ENCODE measurements at regions not wholly inside any gene's neighbourhood (a gene's known extent, or its start where the extent isn't known, plus 50 kb on each side); places are given as distances from the start of the nearest gene placed in this dataset.

- TF ChIP-seq CTCF (IDR thresholded peaks at IDR 0.05; ENCODE audit: low read depth, low read length) = no peak
- DNase-seq (ENCODE audit: extremely low read depth, low read depth) = no peak
Measured at GRCh38 chr1:164472841-164473240, 86.1 kb upstream of the PBX1 start.

GRCh38 chr1:164473544-164473943, 85.4 kb upstream of the PBX1 start:
- no peak for DNase-seq (ENCODE audit: extremely low read depth, low read depth)
- no peak for TF ChIP-seq CTCF (IDR thresholded peaks at IDR 0.05; ENCODE audit: low read depth, low read length)

GRCh38 chr1:164475834-164476233, 83.2 kb upstream of the PBX1 start:
- DNase-seq (ENCODE audit: extremely low read depth, low read depth) = no peak
- no peak for TF ChIP-seq CTCF (IDR thresholded peaks at IDR 0.05; ENCODE audit: low read depth, low read length)

GRCh38 chr1:164477343-164477742, 81.6 kb upstream of the PBX1 start:
- DNase-seq (ENCODE audit: extremely low read depth, low read depth) = no peak
- no peak for TF ChIP-seq CTCF (IDR thresholded peaks at IDR 0.05; ENCODE audit: low read depth, low read length)

- DNase-seq (ENCODE audit: extremely low read depth, low read depth) = no peak
- no peak for TF ChIP-seq CTCF (IDR thresholded peaks at IDR 0.05; ENCODE audit: low read depth, low read length)
Measured at GRCh38 chr1:164479242-164479641, 79.7 kb upstream of the PBX1 start.

- TF ChIP-seq CTCF (IDR thresholded peaks at IDR 0.05; ENCODE audit: low read depth, low read length) = no peak
- DNase-seq (ENCODE audit: extremely low read depth, low read depth) = no peak
Measured at GRCh38 chr1:164480285-164480907, 78.6 kb upstream of the PBX1 start.

GRCh38 chr1:164495905-164496304, 63.1 kb upstream of the PBX1 start:
- no peak for DNase-seq (ENCODE audit: extremely low read depth, low read depth)
- no peak for TF ChIP-seq CTCF (IDR thresholded peaks at IDR 0.05; ENCODE audit: low read depth, low read length)

Measured in AG09319 (cell line).